Activated CD4-positive, alpha-beta memory T cell treated with anti-CD3 and anti-CD28 coated beads for 36 hours (primary cell): ENCODE measurements at regions not wholly inside any gene's neighbourhood (a gene's known extent, or its start where the extent isn't known, plus 50 kb on each side); places are given as distances from the start of the nearest gene placed in this dataset.

Experiments
- CTCF ChIA-PET: fragments of 350-600 bp; sonication (Branson Sonifier 250); formaldehyde crosslinking; loops from one replicate; lab custom pipeline; 2021; ENCODE audit warnings: antibody characterized with exemption, inconsistent platforms; lab: Charles Lee
- POLR2A ChIA-PET: fragments of 350-600 bp; sonication (Branson Sonifier 250); formaldehyde crosslinking; loops from one replicate; lab custom pipeline; 2021; ENCODE audit warnings: antibody characterized with exemption; lab: Charles Lee
- DNase-seq: peaks from one replicate; pipeline ENCODE4 v3.0.0-alpha.2; 2020
- H3K27ac Mint-ChIP-seq: one replicate; pipeline ENCODE4 v1.8.0; 2021; ENCODE audit warnings: mixed read lengths
- H3K27me3 Mint-ChIP-seq: one replicate; pipeline ENCODE4 v1.8.0; 2021; ENCODE audit warnings: mixed read lengths
- H3K36me3 Mint-ChIP-seq: one replicate; pipeline ENCODE4 v1.8.0; 2021; ENCODE audit warnings: mixed read lengths
- H3K4me1 Mint-ChIP-seq: one replicate; pipeline ENCODE4 v1.8.0; 2021; ENCODE audit warnings: low read depth, mixed read lengths
- H3K4me3 Mint-ChIP-seq: one replicate; pipeline ENCODE4 v1.8.0; 2021; ENCODE audit warnings: mild to moderate bottlenecking, mixed read lengths
- H3K9me3 Mint-ChIP-seq: one replicate; pipeline ENCODE4 v1.8.0; 2021; ENCODE audit warnings: mixed read lengths
- intact Hi-C: fragments of 100-400 bp; cut with micrococcal nuclease; formaldehyde crosslinking; loops from one replicate; pipeline ENCODE4 v1.15.1; 2023

GRCh38 chr2:180196419-180196977 lies 189.4 kb upstream of the CWC22 start:
- no peak for DNase-seq
- ChIA-PET POLR2A (no interaction called here), CTCF (no interaction called here)
- no peaks in the 10 kb centered on the region for H3K36me3 Mint-ChIP-seq
- intact Hi-C loops: no loop called here
- no peaks in the 10 kb centered on the region for H3K27me3 Mint-ChIP-seq
- no peak overlapping the region for H3K4me3 Mint-ChIP-seq
- H3K4me1 Mint-ChIP-seq: peaks cover 4% of the 10 kb centered on the region
- H3K27ac Mint-ChIP-seq: no peak overlapping the region
- no peaks in the 10 kb centered on the region for H3K9me3 Mint-ChIP-seq

- Mint-ChIP-seq H3K27me3 (no peaks in the 10 kb centered on the region), H3K4me3 (no peak overlapping the region), H3K27ac (no peak overlapping the region), H3K4me1 (peaks cover 4% of the 10 kb centered on the region), H3K36me3 (no peaks in the 10 kb centered on the region), H3K9me3 (no peaks in the 10 kb centered on the region)
- no peak for DNase-seq
- ChIA-PET POLR2A (no interaction called here), CTCF (interaction anchor here (1.1 kb wide), 1 partner anchor 24 kb away, joined by 3 read pairs; no protein-coding TSS in a partner anchor)
- intact Hi-C loops: no loop called here
These were observed 188.8 kb upstream of the CWC22 start for GRCh38 chr2:180195847-180196246.

GRCh38 chr2:180191432-180192124 lies 184.5 kb upstream of the CWC22 start:
- POLR2A ChIA-PET: no interaction called here
- intact Hi-C loops: no loop called here
- H3K4me1 Mint-ChIP-seq: peaks cover 3% of the 10 kb centered on the region
- no peak overlapping the region for H3K27ac Mint-ChIP-seq
- no peaks in the 10 kb centered on the region for H3K27me3 Mint-ChIP-seq
- H3K36me3 Mint-ChIP-seq: no peaks in the 10 kb centered on the region
- DNase-seq: no peak
- H3K9me3 Mint-ChIP-seq: no peaks in the 10 kb centered on the region
- H3K4me3 Mint-ChIP-seq: no peak overlapping the region
- CTCF ChIA-PET: no interaction called here

- no peak for DNase-seq
- Mint-ChIP-seq H3K36me3 (no peaks in the 10 kb centered on the region), H3K4me3 (no peak overlapping the region), H3K27me3 (no peaks in the 10 kb centered on the region), H3K4me1 (no peaks in the 10 kb centered on the region), H3K9me3 (no peaks in the 10 kb centered on the region), H3K27ac (no peak overlapping the region)
- intact Hi-C loops: no loop called here
- ChIA-PET POLR2A (no interaction called here), CTCF (no interaction called here)
These were observed 183.8 kb upstream of the CWC22 start for GRCh38 chr2:180190851-180191250.

- Mint-ChIP-seq H3K27me3 (no peaks in the 10 kb centered on the region), H3K27ac (no peak overlapping the region), H3K4me3 (no peak overlapping the region), H3K9me3 (no peaks in the 10 kb centered on the region), H3K36me3 (no peaks in the 10 kb centered on the region), H3K4me1 (no peaks in the 10 kb centered on the region)
- ChIA-PET CTCF (no interaction called here), POLR2A (no interaction called here)
- intact Hi-C loops: no loop called here
- DNase-seq: no peak
These were observed 180.5 kb upstream of the CWC22 start for GRCh38 chr2:180187611-180188010.

- intact Hi-C loops: no loop called here
- ChIA-PET CTCF (no interaction called here), POLR2A (no interaction called here)
- Mint-ChIP-seq H3K4me3 (no peak overlapping the region), H3K27ac (no peak overlapping the region), H3K9me3 (no peaks in the 10 kb centered on the region), H3K4me1 (no peaks in the 10 kb centered on the region), H3K27me3 (no peaks in the 10 kb centered on the region), H3K36me3 (no peaks in the 10 kb centered on the region)
- DNase-seq: no peak
These were observed 177.4 kb upstream of the CWC22 start for GRCh38 chr2:180184506-180184905.

GRCh38 chr2:180180511-180180910 lies 173.4 kb upstream of the CWC22 start:
- CTCF ChIA-PET: no interaction called here
- Mint-ChIP-seq H3K27me3 (no peaks in the 10 kb centered on the region), H3K4me3 (no peak overlapping the region), H3K9me3 (no peaks in the 10 kb centered on the region), H3K36me3 (no peaks in the 10 kb centered on the region), H3K27ac (no peak overlapping the region), H3K4me1 (no peaks in the 10 kb centered on the region)
- intact Hi-C loops: no loop called here
- no peak for DNase-seq
- POLR2A ChIA-PET: no interaction called here

GRCh38 chr2:180177534-180177933 lies 170.4 kb upstream of the CWC22 start:
- CTCF ChIA-PET: no interaction called here
- no peaks in the 10 kb centered on the region for H3K27me3 Mint-ChIP-seq

GRCh38 chr2:180175736-180176135 lies 168.6 kb upstream of the CWC22 start:
- Mint-ChIP-seq H3K9me3 (no peaks in the 10 kb centered on the region), H3K27me3 (no peaks in the 10 kb centered on the region), H3K36me3 (no peaks in the 10 kb centered on the region), H3K4me1 (no peaks in the 10 kb centered on the region), H3K4me3 (no peak overlapping the region), H3K27ac (no peak overlapping the region)
- DNase-seq: no peak
- intact Hi-C loops: no loop called here
- ChIA-PET POLR2A (no interaction called here), CTCF (no interaction called here)

More at GRCh38 chr2:180177534-180177933, 170.4 kb upstream of the CWC22 start:
- H3K4me3 Mint-ChIP-seq: no peak overlapping the region
- no peaks in the 10 kb centered on the region for H3K36me3 Mint-ChIP-seq
- H3K27ac Mint-ChIP-seq: no peak overlapping the region
- DNase-seq: no peak
- intact Hi-C loops: no loop called here
- POLR2A ChIA-PET: no interaction called here
- H3K9me3 Mint-ChIP-seq: no peaks in the 10 kb centered on the region
- H3K4me1 Mint-ChIP-seq: no peaks in the 10 kb centered on the region

- Mint-ChIP-seq H3K27me3 (no peaks in the 10 kb centered on the region), H3K9me3 (peaks cover 7% of the 10 kb centered on the region), H3K36me3 (peaks cover 2% of the 10 kb centered on the region), H3K27ac (no peak overlapping the region), H3K4me1 (no peaks in the 10 kb centered on the region), H3K4me3 (no peak overlapping the region)
- CTCF ChIA-PET: no interaction called here
- intact Hi-C loops: no loop called here
- no peak for DNase-seq
- POLR2A ChIA-PET: no interaction called here
These were observed 167.5 kb upstream of the CWC22 start for GRCh38 chr2:180174580-180174979.

GRCh38 chr2:180169474-180169873 lies 162.4 kb upstream of the CWC22 start:
- Mint-ChIP-seq H3K4me3 (no peak overlapping the region), H3K4me1 (no peaks in the 10 kb centered on the region), H3K36me3 (peaks cover 2% of the 10 kb centered on the region), H3K27ac (no peak overlapping the region), H3K27me3 (no peaks in the 10 kb centered on the region), H3K9me3 (peaks cover 17% of the 10 kb centered on the region)
- ChIA-PET CTCF (no interaction called here), POLR2A (no interaction called here)
- no peak for DNase-seq
- intact Hi-C loops: no loop called here

GRCh38 chr2:180161415-180161814 lies 154.3 kb upstream of the CWC22 start:
- intact Hi-C loops: no loop called here
- Mint-ChIP-seq H3K4me3 (no peak overlapping the region), H3K27me3 (peaks cover 1% of the 10 kb centered on the region), H3K9me3 (no peaks in the 10 kb centered on the region), H3K4me1 (no peaks in the 10 kb centered on the region), H3K36me3 (no peaks in the 10 kb centered on the region), H3K27ac (no peak overlapping the region)
- ChIA-PET CTCF (no interaction called here), POLR2A (no interaction called here)
- DNase-seq: no peak

- H3K4me1 Mint-ChIP-seq: no peaks in the 10 kb centered on the region
- H3K36me3 Mint-ChIP-seq: no peaks in the 10 kb centered on the region
- POLR2A ChIA-PET: no interaction called here
- no peak for DNase-seq
- CTCF ChIA-PET: no interaction called here
- no peaks in the 10 kb centered on the region for H3K9me3 Mint-ChIP-seq
- H3K27ac Mint-ChIP-seq: no peak overlapping the region
- peaks cover 1% of the 10 kb centered on the region for H3K27me3 Mint-ChIP-seq
- no peak overlapping the region for H3K4me3 Mint-ChIP-seq
- intact Hi-C loops: no loop called here
These were observed 152.8 kb upstream of the CWC22 start for GRCh38 chr2:180159921-180160320.
